RWPE1 (cell line): ENCODE measurements at regions not wholly inside any gene's neighbourhood (a gene's known extent, or its start where the extent isn't known, plus 50 kb on each side); places are given as distances from the start of the nearest gene placed in this dataset.

ENCODE experiments used
- CTCF ChIA-PET: fragments of 350-600 bp; sonication (Branson Sonifier 250); formaldehyde crosslinking; extraction: SDS; loops from one replicate; lab custom pipeline; 2021; lab: Yijun Ruan, JAX
- POLR2A ChIA-PET: fragments of 400-600 bp; formaldehyde crosslinking; extraction: SDS; loops from one replicate; lab custom pipeline; 2020; ENCODE audit warnings: antibody characterized with exemption; ENCODE audit not compliant: low non-redundant PET; lab: Yijun Ruan, JAX
- DNase-seq: peaks from one replicate; pipeline ENCODE4 v3.0.0; 2012; ENCODE audit warnings: low spot score
- H3K27ac ChIP-seq: fragments of 450-650 bp; 2 replicates; pipeline ENCODE4 v1.5.1; 2017
- TF ChIP-seq, protein P1 (sequence below): fragments of 450-650 bp; conservative IDR thresholded peaks from 2 replicates; pipeline ENCODE4 v1.5.1; 2017; ENCODE audit warnings: low read depth, mild to moderate bottlenecking

DNA sequence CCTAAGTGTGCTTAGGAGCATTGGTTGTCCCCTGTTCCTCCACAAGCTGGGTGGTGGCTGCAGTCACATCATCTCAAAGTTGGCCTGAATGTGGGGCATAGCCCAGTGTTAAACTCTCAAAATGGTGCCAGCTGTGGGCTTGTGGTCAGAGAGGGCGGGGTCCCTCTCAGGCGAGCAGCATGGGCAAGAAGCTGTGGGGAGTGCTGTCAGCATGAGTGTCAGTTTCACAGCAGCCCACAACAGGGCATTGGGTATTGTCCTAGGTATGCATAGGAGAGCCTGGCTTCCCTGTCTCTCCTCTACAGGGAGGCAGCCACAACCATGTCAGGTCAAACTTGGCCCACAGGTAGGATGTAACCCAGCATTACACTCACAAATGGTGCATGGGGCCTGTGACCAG is 285.6 kb upstream of the THSD7B start:
- DNase-seq = no peak
- TF ChIP-seq, protein P1, sequence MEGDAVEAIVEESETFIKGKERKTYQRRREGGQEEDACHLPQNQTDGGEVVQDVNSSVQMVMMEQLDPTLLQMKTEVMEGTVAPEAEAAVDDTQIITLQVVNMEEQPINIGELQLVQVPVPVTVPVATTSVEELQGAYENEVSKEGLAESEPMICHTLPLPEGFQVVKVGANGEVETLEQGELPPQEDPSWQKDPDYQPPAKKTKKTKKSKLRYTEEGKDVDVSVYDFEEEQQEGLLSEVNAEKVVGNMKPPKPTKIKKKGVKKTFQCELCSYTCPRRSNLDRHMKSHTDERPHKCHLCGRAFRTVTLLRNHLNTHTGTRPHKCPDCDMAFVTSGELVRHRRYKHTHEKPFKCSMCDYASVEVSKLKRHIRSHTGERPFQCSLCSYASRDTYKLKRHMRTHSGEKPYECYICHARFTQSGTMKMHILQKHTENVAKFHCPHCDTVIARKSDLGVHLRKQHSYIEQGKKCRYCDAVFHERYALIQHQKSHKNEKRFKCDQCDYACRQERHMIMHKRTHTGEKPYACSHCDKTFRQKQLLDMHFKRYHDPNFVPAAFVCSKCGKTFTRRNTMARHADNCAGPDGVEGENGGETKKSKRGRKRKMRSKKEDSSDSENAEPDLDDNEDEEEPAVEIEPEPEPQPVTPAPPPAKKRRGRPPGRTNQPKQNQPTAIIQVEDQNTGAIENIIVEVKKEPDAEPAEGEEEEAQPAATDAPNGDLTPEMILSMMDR = no peak
- CTCF ChIA-PET = no interaction called here
- POLR2A ChIA-PET = no interaction called here
- H3K27ac ChIP-seq = no peak overlapping the region

DNA sequence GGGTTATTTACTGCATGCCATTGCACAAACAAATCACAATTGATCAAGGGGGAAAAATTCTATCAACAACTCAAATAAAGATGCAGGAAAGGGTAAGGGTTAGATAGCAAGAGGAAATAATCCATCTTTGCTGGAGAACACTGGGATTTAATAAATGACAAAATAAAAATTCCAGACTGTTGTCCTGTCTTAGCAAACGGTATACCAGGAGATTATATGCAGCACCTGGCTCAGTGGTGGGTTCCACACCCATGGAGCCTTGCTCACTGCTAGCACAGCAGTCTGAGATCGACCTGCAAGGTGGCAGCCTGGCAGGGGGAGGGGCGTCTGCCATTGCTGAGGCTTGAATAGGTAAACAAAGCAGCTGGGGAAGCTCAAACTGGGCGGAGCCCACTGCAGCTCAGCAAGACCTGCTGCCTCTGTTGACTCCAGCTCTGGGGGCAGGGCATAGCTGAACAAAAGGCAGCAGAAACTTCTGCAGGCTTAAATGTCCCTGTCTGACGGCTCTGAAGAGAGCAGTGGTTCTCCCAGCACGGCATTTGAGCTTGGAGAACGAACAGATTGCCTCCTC is 296.5 kb upstream of the THSD7B start:
- no peak overlapping the region for H3K27ac ChIP-seq
- ChIA-PET CTCF (no interaction called here), POLR2A (no interaction called here)
- no peak for DNase-seq
- TF ChIP-seq, protein P1 = no peak

DNA sequence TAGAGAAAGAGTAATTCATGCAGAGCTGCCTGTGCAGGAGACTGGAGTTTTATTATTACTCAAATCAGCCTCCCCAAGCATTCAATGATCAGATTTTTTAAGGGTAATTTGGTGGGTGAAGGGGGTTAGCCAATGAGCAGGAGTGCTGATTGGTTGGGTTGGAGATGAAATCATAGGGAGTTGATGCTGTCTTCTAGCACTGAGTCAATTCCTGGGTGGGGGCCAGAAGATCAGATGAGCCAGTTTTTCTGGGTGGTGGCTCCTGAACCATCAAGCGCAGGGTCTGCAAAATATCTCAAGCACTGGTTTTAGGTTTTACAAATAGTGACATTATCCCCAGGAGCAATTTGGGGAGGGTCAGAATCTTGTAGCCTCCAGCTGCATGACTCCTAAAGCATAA is 312.8 kb upstream of the THSD7B start:
- ChIA-PET CTCF (no interaction called here), POLR2A (no interaction called here)
- no peak overlapping the region for H3K27ac ChIP-seq
- DNase-seq = no peak
- TF ChIP-seq, protein P1 = no peak

DNA sequence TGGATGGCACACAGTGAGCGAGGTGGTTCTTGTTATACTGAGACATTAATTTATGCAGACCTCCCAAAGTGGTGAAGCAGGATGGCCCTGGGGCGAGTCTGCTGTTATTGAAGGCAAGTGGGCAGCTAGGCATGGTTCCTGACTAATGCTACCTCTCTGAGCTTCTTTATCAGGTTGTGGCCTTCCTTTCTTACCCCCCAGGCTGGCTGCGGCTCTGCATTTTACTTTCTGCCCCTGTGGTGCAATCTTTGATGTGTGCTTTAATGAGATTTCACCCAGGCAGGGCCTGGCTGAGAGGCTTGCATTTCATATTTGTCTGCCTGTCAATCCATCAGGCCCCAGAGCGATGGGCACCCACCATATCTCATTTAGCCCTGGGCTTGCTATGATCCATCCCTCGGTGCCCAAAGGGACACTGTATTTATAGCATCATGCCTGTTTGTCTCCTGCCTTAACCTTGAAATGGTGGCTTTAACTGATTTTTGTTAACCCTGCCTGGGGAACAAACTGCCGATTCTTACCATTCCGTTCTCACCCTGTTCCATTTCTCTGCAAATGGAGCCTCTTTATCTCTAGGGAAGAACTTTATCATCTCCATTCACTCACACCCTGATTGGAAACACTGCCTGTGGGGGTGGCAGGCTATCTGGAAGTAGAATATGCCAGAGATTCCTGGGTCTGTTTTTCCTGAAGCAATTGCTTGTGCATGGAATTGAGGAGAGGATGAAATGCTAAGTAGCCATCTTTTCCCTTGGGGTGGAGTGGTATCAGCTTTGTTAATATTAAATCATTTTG is 316.2 kb upstream of the THSD7B start:
- TF ChIP-seq, protein P1 = no peak
- H3K27ac ChIP-seq = no peak overlapping the region
- ChIA-PET CTCF (no interaction called here), POLR2A (no interaction called here)
- no peak for DNase-seq

DNA sequence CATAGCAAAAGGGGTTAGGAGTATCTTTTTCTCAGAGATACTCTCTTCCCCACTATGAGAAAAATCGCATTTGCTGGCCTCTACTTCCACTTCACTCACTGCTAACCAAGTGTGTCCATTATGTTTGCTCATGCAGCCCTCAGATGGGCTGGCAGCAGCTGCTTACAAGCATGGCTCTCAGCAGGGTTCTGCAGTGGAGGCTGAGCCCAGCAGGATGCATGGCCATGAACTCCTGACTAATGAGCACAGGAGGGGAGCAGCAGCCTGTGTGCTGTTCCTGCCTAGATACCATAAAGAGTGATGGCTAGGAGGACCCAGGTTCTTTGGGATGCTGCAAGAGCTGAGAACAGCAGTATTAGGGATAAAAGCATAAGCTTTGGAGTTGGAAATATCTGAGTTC is 316.9 kb upstream of the THSD7B start:
- ChIA-PET POLR2A (no interaction called here), CTCF (no interaction called here)
- no peak for DNase-seq
- TF ChIP-seq, protein P1 = no peak
- H3K27ac ChIP-seq = no peak overlapping the region

DNA sequence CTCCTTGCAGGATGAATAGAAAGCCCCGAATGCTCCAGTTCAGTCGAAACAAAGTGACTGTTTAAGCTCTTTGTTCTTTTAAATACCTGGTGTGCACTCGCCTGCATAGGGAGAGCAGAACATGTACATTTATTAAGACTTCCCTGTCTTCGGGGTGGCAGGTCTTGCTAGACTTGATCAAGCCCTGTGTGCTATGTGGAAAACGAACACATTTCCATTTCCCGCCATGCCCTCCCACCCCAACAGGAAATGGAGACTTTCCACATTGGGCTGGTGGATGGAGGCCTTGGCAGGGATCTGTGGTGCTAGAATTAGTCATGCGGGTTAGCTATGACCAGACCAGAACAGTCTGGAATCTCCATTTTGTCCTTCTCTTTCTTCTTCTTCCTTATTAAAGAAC is 321.0 kb upstream of the THSD7B start:
- DNase-seq = no peak
- no peak overlapping the region for H3K27ac ChIP-seq
- ChIA-PET POLR2A (no interaction called here), CTCF (interaction anchor here (0.7 kb wide), 1 partner anchor 293 kb away, joined by 6 read pairs; no protein-coding TSS in a partner anchor)
- TF ChIP-seq, protein P1 = no peak
